ENCODE measurements at regions not wholly inside any gene's neighbourhood (a gene's known extent, or its start where the extent isn't known, plus 50 kb on each side); places are given as distances from the start of the nearest gene placed in this dataset.

DNA sequence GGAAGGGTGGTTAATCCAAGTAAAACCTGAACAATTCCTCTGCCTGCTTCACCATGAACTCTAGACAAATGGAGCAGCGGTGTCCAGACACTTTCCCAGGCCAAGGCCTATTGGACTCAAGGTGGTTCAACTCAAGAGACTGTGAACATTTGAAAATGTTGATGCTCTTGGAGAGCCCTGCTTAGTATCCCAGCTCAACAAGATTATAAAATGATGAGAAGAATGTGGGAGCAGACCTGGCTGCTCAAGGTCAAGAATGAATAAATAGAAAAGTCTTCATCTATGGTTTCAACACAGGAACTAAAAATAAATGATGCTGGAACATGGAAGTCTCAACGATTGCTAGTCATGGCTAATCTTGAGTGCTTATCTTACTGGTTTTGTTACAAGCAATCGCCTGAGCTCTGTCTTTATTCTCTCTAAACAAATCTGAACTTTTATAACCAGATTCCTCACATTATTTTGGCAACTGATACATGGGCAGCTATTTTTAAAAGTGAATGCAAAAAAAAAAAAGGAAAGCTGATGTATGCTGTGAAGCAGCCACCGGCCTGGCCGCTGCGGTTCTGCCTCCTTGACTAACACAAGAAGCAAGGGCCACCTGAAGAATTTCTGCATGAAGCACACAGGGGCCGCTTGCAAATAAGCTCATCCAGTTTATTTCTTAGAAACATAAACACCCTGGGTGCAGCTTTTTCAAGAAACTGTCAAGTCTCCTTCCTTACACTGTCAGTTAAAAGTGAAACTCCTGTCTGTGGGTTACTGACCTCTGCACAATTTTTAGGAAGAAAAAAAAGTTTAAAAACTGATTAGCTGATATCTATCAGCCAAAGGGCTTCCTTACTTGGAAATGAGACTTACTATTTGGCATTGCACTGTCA, 120.1 kb upstream of the ARHGEF3 start:
- peak; percentile 16 for DNase-seq

DNA sequence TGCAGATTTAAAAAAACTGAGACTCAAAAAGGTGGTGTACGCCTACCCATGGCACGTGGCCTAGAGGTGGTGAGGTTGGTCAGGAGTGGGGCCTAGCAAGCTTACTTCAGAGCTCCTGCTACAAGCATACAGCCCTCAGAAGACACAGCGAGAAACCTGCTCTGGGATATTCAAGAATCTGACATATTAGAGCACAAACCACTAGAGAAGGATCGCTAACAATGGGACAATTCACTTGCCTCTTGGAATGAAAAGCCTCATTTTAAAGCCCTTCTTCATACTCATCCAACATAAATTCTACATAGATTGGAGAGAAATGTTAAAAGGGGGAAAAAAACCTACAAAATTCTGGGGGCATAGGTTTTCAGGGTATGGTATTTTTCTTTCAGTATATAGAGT, 118.0 kb upstream of the ARHGEF3 start:
- DNase-seq: no peak

DNA sequence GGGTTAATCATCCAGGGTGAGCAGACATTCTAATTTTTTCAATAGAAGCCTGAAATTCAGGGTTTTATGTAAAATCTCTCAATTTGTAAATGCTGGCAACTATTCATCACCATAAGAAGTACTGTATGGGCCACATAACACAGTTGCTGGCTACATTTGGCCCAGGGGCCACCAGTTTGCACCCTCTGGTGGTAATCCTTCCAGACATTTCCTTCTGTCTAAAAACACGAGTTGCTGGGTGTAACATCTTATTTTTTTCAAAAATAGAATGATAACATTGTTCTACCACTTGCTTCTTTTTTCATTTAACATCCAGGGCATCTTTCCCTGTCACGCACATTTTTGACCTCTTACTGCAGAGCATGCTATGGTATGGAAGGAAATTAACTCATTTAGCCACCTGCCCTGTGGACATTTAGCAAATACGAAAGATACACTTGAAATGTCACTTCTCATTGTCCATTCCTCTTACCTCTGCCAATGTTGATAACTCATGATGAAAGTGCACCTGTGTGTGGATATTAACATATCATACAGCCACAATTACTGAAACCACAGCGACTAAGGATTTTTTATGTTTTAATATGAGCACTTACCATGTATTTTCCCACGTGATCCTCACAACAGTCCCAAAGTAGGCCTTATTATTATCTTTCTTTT, 117.5 kb upstream of the ARHGEF3 start:
- no peak for DNase-seq

DNA sequence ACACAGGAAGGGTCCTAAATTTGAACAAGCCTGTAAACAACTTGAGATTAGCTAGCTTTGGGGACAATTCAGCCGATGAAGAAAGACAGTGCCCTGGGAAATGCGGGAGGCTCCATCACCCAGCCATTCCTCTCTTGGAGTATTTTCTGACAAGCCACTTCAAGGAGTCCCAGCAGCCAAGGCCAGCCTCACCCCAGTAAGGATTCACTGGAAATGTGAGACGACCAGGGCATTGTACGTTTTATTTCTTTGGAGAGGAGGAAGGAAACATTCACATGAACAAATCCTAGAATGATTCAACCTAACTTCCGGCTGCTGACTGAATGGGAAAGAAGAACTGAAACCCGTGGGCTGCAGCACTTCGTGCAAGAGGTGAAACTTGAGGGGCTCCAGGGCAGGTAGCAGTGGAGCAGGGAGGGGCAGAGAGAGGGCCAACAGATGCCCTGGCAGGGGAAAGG, 116.4 kb upstream of the ARHGEF3 start:
- DNase-seq: peak; percentile 76

DNA sequence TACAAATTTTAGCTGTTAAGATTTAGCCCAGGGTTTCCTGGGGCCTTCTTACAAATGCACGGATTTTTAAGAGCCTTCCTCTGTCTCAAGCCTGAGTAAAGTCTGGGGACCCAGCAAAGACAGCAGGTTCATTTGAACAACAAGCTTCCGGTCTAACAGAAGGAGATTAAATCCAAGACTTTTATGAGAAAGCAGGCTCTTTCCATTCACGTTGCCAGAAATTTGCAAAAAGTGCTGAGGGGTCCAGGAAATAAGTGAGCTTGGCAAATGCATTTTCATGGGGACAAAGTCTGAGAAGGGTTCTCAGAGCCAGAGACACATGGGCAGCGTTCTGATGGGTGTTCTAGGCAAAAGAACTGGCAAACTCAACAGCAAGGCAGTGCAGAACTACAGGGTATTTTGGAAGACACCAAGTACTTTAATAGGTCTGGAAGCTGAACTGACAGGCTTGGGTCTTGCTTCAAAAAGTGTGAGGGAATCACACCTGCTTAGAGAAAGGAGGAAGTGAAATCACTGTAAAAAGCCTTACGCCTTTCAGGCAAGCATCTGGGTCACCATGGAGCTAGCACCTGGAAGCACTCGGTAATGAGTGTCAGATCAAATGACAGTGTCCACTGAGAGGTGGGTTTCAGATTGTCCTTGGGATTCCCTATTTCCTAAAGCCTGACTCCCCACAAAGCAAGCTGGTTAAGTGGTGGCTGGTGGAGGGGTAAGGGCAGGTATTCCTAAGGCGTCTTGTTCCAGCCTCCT, 115.8 kb upstream of the ARHGEF3 start:
- no peak for DNase-seq

DNA sequence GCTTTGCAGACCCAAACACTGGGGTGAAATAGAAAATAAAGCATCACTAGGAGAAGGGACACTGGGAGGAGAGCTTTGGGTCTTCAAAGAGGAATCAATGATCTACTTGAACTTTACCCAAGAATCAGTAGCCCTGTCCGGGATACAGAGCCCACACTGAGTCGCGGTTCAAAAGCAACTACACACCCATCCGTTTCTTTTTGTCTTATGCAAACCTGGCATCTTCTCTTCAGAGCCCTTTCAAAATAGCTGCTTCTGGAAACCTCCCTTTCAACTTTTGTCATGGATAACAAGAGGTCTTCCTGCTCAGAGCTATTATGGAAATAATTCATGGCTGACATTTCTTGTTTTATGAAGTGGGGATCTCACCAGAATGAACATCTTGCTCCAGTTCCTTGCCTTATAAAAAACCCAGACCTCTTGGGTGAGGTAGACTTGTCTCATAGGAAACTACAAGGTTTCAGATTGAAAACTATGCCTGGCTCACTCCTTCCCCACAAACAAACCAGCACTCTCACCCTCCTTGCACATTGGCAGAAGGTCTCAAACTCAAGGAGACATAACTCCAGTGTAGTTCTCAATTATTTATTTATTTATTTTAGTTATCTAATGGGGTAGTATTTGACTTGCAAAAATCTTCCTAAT, 115.1 kb upstream of the ARHGEF3 start:
- DNase-seq: no peak

DNA sequence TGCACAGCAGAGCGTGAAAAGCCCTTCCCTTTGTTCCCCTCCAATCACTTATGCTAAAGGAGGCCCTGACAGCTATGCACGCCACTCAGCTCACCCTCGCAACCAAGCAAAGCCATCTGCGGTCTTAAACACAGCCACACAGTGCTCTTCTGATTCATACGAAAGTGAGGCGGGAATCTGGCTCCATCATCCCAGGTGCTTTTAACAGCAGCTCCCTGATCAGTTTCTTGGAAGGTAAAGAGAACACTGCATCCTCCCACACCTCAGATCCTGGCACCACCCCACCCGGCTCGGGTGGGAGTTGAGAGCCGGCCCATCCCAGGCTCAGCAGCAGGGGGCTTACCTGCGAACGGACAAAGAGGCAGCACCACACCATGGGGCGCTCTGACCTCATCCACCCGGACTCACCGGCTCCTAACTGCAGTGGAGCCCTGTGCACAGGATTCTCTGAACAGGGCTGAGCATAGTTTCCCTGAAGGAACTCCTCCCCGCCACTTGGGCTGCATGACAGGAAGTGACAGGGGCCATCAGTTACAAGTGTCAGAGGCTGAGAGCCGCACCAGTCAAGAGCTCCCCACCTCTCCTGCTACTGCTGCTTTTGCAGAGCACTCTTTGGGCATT, 114.3 kb upstream of the ARHGEF3 start:
- DNase-seq: peak; percentile 51

DNA sequence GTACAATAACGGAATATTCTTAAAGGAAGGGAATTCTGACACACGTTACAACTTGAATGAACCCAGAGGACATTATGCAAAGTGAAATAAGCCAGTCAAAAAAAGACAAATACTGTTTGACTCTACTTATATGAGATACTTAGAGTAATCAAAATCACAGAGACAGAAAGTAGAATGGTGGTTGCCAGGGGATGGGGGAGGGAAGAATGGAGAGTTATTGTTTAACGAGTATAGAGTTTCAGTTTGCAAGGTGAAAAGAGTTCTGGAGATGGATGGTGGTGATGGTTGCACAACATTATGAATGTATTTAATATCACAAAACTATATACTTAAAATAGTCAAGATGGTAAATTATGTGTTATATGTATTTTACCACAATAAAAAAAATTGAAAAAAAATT, 112.9 kb upstream of the ARHGEF3 start:
- DNase-seq: no peak

DNA sequence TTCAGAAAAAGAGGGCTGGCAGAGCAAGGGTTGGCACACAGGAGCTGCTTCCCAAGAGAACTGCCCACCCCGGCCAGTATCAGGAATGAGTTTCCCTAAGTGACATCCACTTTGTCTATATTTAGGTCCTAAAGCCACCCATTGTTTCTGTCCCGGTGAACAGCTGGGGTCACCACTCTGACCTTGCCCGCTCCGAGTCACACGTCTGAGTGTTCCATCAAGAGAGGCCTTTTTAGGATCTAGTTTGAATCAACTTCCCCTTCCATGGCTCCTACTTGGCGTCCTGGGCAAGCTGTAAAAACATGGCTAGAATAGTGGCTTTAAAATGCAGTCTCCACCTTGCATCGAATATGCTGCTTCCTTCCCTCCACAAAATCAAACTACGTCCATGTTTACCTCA, 109.6 kb upstream of the ARHGEF3 start:
- DNase-seq: peak; percentile 25

DNA sequence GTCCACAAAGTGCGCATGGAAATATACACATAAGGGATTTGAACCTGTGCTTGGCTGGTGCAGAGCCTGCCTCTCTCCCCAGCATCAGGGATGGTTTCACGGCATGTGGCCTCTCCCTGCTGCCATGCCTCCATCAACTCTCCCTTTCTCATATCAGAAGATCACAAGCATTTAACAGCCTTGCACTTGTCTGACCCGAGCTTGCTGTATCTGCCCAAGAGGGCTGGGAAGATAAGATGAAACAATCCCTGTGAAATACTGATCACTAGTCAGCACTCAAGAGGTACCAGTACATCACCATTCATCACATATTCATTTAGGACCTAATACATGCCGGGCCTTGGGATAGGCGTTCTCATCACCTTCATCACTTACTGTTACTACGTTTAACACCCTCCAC, 107.6 kb upstream of the ARHGEF3 start:
- no peak for DNase-seq

DNA sequence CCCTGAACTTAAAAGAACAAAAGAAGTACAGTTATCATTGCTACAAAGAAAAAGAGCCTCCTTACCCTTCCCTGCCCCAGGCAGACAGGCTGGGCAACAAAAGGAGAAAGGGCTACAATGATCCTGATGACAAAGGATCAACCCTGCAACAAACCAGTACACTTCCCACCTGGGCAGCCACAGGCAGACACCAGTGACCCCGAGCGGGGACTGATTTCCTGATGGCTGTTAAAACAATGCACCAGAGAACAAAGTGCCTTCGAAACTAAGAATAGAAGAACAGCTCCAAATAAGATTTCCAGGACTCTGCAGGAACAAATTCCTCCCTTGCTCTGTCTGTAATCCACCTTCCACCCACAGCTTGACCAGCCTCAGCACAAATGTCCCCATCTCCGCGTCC, 106.3 kb upstream of the ARHGEF3 start:
- DNase-seq: no peak

DNA sequence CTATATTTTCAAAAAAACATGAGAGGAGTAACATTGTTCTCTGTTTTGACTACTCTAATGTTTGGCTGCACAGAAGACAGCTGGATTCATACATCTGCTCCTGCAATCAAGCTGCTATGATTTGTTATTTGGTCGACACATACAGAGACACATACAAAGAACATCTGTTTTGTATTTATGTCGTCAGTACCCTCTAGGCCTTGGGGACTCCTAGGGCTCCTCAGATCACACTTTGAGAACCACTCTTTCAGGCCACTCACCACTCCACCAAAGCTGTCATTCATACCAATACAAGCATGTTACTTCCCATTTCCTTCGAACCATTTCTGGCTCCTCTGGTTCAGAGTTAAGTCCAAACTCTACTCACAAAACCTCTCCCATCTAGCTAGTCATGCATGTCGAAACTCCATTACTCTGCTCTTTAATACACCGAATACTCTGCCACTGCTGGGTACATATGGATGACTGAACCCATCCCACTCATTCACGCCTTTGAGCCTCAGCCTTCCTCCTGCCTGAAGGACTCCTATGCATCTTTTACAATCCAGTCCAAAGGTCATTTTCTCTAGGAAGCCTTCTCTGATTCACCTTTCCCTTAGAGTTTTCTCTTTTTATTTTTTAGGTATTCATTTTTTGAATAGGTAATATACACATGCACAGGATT, 102.9 kb upstream of the ARHGEF3 start:
- DNase-seq: peak; percentile 50

DNA sequence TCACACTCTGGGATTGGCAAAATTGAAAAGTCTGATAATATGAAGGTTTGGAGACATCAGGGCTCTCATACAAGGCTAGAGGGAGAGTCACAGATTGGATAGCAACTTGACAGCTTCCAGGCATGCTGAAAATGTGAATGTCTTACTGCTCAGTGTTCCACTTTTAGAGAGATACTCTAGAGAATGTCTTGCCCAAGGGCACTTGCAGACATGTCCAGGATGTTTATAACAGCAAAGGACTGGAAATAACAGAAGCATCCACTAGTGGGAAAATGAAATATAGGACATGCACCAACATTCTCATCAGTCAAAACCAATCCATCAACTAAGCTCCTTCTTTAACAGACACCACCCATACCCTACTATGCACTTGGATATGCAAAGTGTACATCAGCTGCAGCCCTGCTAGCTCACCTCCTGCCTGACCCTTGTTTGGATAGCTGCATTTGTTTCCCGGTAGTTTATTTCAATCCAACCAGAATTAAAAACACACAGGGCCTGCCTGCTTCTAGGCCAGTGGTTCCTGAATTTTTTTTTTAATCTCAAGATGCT, 101.6 kb upstream of the ARHGEF3 start:
- DNase-seq: no peak

DNA sequence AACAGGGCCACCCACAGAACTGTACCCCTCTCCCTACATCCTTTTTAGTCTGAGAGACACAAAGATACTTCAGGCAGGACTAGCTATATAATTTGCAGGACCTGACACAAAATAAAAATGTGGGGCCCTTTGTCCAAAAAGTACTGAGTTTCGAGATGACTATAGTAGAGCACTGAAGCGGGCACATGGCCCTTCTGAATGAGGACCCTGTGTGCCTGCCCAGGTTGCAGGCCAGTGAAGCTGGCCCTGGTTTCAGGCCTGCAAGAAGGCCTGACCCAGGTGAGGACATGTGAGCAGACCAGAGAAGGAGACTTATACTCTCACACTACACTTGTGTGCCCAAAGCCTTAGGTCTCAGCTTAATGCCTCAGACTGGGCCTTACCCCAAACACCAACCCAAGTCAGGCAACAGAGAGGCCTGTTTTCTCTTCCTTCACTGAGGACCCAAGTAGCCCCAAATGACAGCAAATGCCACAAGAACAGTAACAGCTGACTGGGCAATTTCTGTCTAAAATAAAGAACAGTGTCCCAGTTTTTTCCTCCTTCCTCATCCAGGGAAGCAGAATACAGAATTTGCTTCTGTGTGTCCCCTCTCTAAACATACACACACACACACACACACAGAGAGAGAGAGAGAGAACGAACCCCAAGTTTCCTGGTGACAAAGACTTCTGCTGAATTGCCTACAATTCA, 100.9 kb upstream of the ARHGEF3 start:
- DNase-seq: no peak

DNA sequence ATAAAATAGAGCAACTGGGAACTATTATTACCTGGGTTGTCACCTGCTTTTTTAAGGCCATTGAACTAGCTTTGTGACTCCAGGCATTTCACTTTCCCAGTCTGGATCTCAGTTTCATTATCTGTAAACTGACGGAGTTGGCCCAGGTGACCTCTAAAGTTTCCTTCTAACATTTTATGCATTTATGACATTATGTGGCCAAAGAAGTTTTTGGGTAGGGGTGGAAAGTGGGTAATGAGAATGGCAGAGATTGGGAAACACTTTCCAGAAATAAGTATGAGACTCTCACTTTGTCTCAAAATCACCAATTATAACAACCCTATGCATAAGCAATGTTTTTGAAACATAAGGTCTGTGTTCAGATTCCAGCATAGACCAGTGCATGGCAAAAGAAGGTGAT, 99.1 kb upstream of the ARHGEF3 start:
- no peak for DNase-seq

DNA sequence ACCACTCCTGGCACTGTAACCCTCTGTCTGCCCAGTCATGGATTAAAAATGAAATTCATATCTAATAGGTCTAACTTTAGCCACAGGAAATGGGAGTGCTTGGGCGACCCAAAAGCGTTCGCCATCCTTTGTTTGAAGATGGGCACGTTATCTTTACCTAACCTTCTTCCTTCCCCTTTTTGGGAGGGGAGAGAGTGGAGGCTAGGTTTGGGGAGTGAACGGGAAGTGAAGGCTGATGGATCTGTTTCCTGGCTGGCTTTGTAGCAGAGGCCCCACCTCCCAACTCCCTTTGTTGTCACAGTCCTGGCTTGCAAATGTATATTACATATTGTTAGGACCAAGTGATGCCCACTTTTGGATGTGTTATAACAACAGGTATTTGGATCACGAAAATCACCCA, 98.1 kb upstream of the ARHGEF3 start:
- DNase-seq: no peak

DNA sequence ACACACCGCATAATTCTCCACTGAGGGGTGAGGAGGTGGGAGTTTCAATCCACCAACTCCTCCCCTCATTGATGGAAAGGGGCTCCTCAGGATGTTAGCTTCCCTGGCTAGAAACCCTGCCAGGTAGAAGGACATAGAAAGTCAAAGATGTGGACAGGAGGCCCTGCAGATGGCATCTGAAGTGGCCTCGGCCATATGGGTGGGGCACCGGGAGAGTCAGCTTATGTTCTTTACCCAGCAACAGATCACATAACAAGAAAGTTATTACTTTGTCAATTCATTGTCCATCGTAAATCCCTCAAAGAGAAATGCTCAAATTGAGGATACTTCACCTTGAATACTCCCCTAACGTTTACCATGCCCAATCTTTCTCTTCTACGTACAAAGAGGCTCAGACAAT, 97.3 kb upstream of the ARHGEF3 start:
- no peak for DNase-seq

DNA sequence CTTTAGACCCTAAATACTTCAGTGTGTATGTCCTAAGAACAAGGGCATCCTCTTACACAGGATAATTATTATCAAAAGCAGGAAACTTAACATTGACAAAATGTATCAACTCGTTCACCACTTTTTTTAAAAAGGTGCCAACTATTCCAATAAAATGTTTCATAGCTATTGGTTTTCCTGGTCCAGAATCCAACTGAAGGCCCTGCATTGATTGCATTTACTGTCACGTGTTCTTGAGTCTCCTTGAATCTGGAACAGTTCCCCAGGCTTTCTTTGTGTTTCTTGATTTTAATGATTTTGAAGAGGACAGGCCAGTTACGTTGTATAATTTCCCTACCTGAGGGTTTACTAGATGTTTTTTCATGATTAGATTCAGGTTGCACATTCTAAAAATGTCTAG, 94.6 kb upstream of the ARHGEF3 start:
- DNase-seq: no peak

DNA sequence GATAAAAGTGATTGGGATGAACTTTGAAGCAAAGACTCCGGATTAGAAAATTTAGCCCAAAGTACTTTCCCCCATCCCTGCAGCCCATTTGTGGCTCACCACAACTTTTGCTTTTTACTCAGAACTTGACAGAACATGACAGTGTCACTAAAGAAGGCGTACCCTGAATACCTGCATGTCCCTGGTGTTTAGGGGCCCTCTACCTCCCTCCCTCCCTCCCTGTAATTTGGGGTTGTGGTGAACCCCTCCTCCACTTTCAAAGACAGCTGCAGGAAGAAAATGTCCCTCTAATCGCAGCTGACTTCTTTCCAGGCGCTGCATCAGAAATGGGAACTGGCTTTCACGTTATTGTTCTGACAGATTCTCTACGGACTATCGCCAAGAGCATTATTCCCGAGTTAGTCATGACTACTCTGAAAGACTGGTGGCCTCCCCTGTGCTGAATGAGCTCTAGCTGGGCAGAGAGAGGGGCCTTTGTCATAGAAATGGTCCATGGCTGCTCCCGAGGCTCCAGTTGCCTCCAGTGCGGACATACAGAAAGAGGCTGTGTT, 93.2 kb upstream of the ARHGEF3 start:
- peak; percentile 28 for DNase-seq

DNA sequence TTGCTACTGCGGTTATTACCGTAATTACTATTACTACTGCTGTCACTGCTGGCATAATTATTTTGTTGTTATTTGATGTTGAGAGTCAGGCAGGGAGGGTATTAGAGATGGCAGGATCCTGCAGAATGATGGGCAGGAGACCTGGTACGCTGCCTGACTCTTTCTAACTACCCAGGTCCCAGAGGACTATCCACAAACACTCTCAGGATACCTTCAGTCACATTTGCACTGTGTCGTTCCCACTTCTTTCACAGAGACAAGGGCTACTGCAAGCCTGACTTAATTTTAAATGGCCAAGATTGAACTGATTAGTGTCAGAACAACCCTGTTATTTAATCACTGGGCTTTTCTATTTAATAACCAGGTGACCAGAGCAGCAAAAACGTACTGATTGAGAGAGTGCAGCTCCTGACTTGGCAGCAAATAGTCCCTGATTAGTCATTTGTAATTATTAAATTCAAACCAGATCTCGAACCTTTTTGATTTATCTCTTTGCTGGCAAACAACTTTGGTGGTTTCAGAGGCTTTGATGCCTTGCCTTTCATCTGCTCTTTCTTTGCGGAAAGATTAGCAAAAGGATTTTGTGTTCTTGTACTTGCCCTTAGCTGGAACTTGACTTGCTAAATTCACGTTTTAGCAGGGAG, 88.8 kb upstream of the ARHGEF3 start:
- no peak for DNase-seq
